GM12878 (cell line): ENCODE measurements at regions not wholly inside any gene's neighbourhood (a gene's known extent, or its start where the extent isn't known, plus 50 kb on each side); places are given as distances from the start of the nearest gene placed in this dataset.

Experiments used
- ATAC-seq: fragments of 200-7000 bp; cut with Tn5 transposase; 3 replicates; pipeline ENCODE4 v1.9.1; 2020; ENCODE audit warnings: mild to moderate bottlenecking, moderate library complexity
- BruUV-seq: library from RNA; stranded (reverse); fragments of 400-500 nt; replicated peaks from 2 replicates; lab custom pipeline; 2021; lab: Mats Ljungman, UMichigan
- CTCF ChIA-PET: fragments of 300-600 bp; sonication (Branson Sonifier 250); formaldehyde crosslinking; extraction: SDS; loops from one replicate; lab custom pipeline; 2021; ENCODE audit warnings: inconsistent platforms; lab: Yijun Ruan, JAX
- POLR2A ChIA-PET: fragments of 350-600 bp; formaldehyde crosslinking; extraction: SDS; loops from one replicate; lab custom pipeline; 2021; ENCODE audit warnings: inconsistent platforms; lab: Charles Lee
- RAD21 ChIA-PET: fragments of 300-600 bp; sonication (Branson Sonifier 250); formaldehyde crosslinking; loops from one replicate; lab custom pipeline; 2023; ENCODE audit warnings: antibody characterized with exemption; ENCODE audit not compliant: unreplicated experiment; lab: Charles Lee
- SMC1A ChIA-PET: fragments of 300-600 bp; sonication (Branson Sonifier 250); formaldehyde crosslinking; loops from one replicate; lab custom pipeline; 2023; ENCODE audit not compliant: unreplicated experiment, uncharacterized antibody; lab: Charles Lee
- DNase-seq: peaks from one replicate; pipeline ENCODE4 v3.0.0-alpha.2; 2011; ENCODE audit warnings: low read depth, low spot score
- FAIRE-seq: peaks from 3 replicates; lab custom pipeline; 2011; peaks lifted over from hg19 to GRCh38; lab: Jason Lieb, UNC
- H2AFZ ChIP-seq: 2 replicates; pipeline ENCODE4 v1.6.0; 2011; ENCODE audit warnings: low read depth, low read length, control low read depth; ENCODE audit not compliant: control insufficient read depth
- H3K27ac ChIP-seq: 2 replicates; pipeline ENCODE4 v1.5.1; 2011; ENCODE audit warnings: control low read depth; ENCODE audit not compliant: control insufficient read depth, insufficient read depth
- H3K27me3 ChIP-seq, 2 experiments: replicated peaks in 1 of 2; 2 replicates each; pipeline versions ENCODE4 v1.6.0 to v1.6.1; 2011; ENCODE audit warnings: low read length in 1 of 2; ENCODE audit not compliant: control insufficient read depth in 2 of 2, insufficient read depth in 2 of 2
- H3K36me3 ChIP-seq, 2 experiments: 2 replicates each; pipeline ENCODE4 v1.5.1; 2011; ENCODE audit warnings: low read length in 1 of 2; ENCODE audit not compliant: control insufficient read depth in 2 of 2, insufficient read depth in 2 of 2
- H3K4me1 ChIP-seq: 2 replicates; pipeline ENCODE4 v1.6.1; 2011; ENCODE audit warnings: mild to moderate bottlenecking, low read length, moderate library complexity, mixed read lengths; ENCODE audit not compliant: control insufficient read depth, insufficient read depth
- H3K4me2 ChIP-seq: 2 replicates; pipeline ENCODE4 v1.6.0; 2011; ENCODE audit warnings: control low read depth; ENCODE audit not compliant: control insufficient read depth, insufficient read depth
- H3K4me3 ChIP-seq: fragments of 200-600 bp; sonication (generic); 2 replicates; pipeline ENCODE4 v1.5.1; 2016
- H3K79me2 ChIP-seq: 2 replicates; pipeline ENCODE4 v1.6.0; 2011; ENCODE audit warnings: low read length; ENCODE audit not compliant: control insufficient read depth, insufficient read depth
- H3K9ac ChIP-seq: 2 replicates; pipeline ENCODE4 v1.8.0; 2011; ENCODE audit warnings: low read length, control low read depth, mixed read lengths; ENCODE audit not compliant: control insufficient read depth, insufficient read depth
- H3K9me3 ChIP-seq: replicated peaks from 3 replicates; pipeline ENCODE4 v1.5.1; 2011; ENCODE audit warnings: mild to moderate bottlenecking, low read length; ENCODE audit not compliant: control insufficient read depth, insufficient read depth
- H4K20me1 ChIP-seq: 2 replicates; pipeline ENCODE4 v1.6.0; 2011; ENCODE audit not compliant: control insufficient read depth, insufficient read depth
- ATF7 ChIP-seq: fragments of 450-650 bp; IDR thresholded peaks from 2 replicates; pipeline ENCODE4 v1.6.1; 2016; ENCODE audit warnings: low read depth, mild to moderate bottlenecking
- PAX8 ChIP-seq: fragments of 450-650 bp; IDR thresholded peaks from 2 replicates; pipeline ENCODE4 v1.6.1; 2017; ENCODE audit warnings: mild to moderate bottlenecking, moderate library complexity
- WGBS: methylation state at CpG from one replicate; pipeline ENCODE4 v1.1.6; 2016; ENCODE audit warnings: low lambda C conversion rate; ENCODE audit not compliant: insufficient replicate concordance, insufficient coverage; ENCODE audit errors: missing lambda C conversion rate; 5-methylcytosine and 5-hydroxymethylcytosine counted together
- in situ Hi-C: fragments of 300-500 bp; cut with MboI; formaldehyde crosslinking; loops from 9 replicates; pipeline ENCODE4 v1.14.3; 2018; ENCODE audit warnings: mixed read lengths
- intact Hi-C: fragments of 100-400 bp; cut with micrococcal nuclease; formaldehyde crosslinking; loops from one replicate; pipeline ENCODE4 v1.14.2; 2022; ENCODE audit not compliant: unreplicated experiment
- TF ChIP-seq, protein P1 (sequence below): IDR thresholded peaks from 2 replicates; pipeline ENCODE4 v1.6.1; 2011; ENCODE audit warnings: low read depth, low read length, improper control_type of control experiment, borderline replicate concordance

DNA sequence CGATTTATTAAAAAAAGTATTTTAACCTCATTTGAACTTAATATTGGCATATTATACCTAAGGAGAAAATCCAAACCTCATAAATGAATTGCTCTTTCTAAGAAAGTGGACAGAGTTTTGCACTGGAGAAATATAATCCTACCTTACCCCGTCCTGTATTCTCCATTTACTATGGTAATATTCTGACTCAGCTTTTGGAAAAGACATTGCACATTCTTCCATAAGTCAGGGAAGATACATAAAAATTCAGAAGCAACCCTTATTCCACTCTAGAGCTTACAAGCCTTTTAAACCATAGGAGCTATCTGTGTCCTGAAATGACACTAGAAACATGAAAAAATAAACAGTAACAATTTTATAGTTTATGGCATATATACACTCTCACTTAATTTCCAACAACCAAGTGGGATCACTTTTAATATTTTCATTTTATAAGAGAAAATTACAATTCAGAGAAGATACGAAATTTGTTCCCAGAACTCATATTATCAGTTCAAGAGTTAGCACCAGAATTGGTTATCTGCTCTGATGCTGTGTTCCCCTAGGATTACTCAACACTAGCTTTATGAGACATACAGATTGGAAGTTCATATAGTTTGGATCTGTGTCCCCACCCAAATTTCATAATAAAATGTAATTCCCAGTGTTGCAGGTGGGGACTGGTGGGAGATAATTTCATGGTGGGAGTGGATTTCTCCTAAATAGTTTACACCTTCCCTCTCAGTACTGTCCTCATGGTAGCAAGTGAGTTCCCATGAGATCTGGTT is 359.4 kb downstream of the ARAP2 start:
- CTCF ChIA-PET, result no interaction called here

DNA sequence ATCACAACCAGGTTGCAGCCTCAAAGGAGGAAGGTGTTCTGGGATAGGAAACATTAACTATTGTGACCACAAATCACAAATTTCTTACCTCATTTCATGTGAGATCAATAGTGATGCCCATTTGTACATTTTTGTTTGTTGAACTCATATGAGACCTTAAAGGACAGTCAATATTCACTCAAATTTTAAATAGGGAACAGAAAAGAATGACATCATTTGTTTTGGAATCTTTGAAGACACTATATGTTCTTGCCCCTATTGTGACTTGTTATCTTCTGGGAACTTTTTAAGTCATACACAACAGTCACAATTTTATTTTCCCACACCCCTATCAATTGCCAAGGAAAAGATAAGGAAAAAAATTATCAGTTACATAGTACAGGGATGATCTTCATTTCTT is 346.5 kb downstream of the ARAP2 start:
- intact Hi-C loops, result no loop called here
- ATAC-seq (peak; percentile 29; the same call in 2 of the 3 replicates), FAIRE-seq (no peak), DNase-seq (no peak)
- H3K9ac ChIP-seq, result no peak overlapping the region
- TF ChIP-seq, protein P1, sequence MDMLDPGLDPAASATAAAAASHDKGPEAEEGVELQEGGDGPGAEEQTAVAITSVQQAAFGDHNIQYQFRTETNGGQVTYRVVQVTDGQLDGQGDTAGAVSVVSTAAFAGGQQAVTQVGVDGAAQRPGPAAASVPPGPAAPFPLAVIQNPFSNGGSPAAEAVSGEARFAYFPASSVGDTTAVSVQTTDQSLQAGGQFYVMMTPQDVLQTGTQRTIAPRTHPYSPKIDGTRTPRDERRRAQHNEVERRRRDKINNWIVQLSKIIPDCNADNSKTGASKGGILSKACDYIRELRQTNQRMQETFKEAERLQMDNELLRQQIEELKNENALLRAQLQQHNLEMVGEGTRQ, result no peak
- peak; percentile 94 for TF ChIP-seq ATF7
- H3K79me2 ChIP-seq, result no peaks in the 10 kb centered on the region
- no peak overlapping the region for H3K4me2 ChIP-seq
- no peak overlapping the region for H3K27ac ChIP-seq
- no peaks in the 10 kb centered on the region for H3K9me3 ChIP-seq
- no peaks in the 10 kb centered on the region for H4K20me1 ChIP-seq
- no peaks in the 10 kb centered on the region for H3K27me3 ChIP-seq
- H3K36me3 ChIP-seq, result no peaks in the 10 kb centered on the region
- no peak overlapping the region for H3K4me3 ChIP-seq
- RAD21 ChIA-PET, result no interaction called here
- H2AFZ ChIP-seq, result no peak overlapping the region
- POLR2A ChIA-PET, result no interaction called here
- no peaks in the 10 kb centered on the region for H3K4me1 ChIP-seq
- CTCF ChIA-PET, result interaction anchor here (1.3 to 1.4 kb wide), 2 partner anchors 9 to 36 kb away, joined by 3 to 4 read pairs; no protein-coding TSS in a partner anchor
- SMC1A ChIA-PET, result interaction anchor here (1.1 to 2.6 kb wide), 2 partner anchors 9 to 433 kb away, joined by 3 to 21 read pairs; no protein-coding TSS in a partner anchor
- BruUV-seq, result no TSS peak
- in situ Hi-C loops, result no loop called here

More for the DNA sequence above, 359.4 kb downstream of the ARAP2 start:
- Histone ChIP-seq H4K20me1 (no peaks in the 10 kb centered on the region), H3K27me3 (no peaks in the 10 kb centered on the region), H2AFZ (no peak overlapping the region), H3K9me3 (no peaks in the 10 kb centered on the region), H3K36me3 (no peaks in the 10 kb centered on the region), H3K4me1 (no peaks in the 10 kb centered on the region), H3K79me2 (no peaks in the 10 kb centered on the region), H3K9ac (no peak overlapping the region), H3K4me2 (no peak overlapping the region), H3K27ac (no peak overlapping the region), H3K4me3 (no peak overlapping the region)
- BruUV-seq, result no TSS peak
- ChIA-PET RAD21 (no interaction called here), SMC1A (no interaction called here), POLR2A (no interaction called here)
- DNase-seq, result no peak
- intact Hi-C loops (no loop called here), in situ Hi-C loops (no loop called here)
- no peak for FAIRE-seq
- no peak for ATAC-seq
- WGBS, result 0% methylated on average over 3 of the region's 3 CpGs
- TF ChIP-seq PAX8, result no peak
